C4-2B (cell line): ENCODE measurements at regions not wholly inside any gene's neighbourhood (a gene's known extent, or its start where the extent isn't known, plus 50 kb on each side); places are given as distances from the start of the nearest gene placed in this dataset.

Source experiments
- CTCF ChIP-seq: fragments of 450-650 bp; conservative IDR thresholded peaks from 2 replicates; pipeline ENCODE4 v1.5.1; 2017; ENCODE audit warnings: mild to moderate bottlenecking
- ZFX ChIP-seq: fragments of 450-650 bp; IDR thresholded peaks from 2 replicates; pipeline ENCODE4 v1.6.1; 2017

DNA sequence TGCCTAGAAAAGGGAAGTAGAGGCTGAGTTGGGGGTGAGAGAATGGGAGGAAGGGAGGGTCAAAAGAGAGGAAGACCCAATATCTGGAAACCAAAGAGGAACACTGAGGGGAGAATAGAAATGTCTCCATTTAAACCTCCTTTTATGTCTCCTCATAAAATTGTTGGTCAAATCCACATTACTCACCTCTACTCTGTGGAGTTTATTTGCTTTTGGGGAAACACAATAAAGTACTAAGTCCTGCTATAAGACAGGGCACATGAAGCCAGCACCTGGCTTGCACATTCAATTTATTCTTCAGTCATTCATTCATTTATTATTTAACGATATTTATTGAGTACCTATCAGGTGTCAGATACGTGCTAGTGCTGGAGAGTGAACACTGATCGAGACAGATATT lies 60.3 kb upstream of the NFE2L2 start:
- TF ChIP-seq CTCF (no peak), ZFX (no peak)
